BJ (cell line): ENCODE measurements at regions not wholly inside any gene's neighbourhood (a gene's known extent, or its start where the extent isn't known, plus 50 kb on each side); places are given as distances from the start of the nearest gene placed in this dataset.

ENCODE experiments used
- CTCF ChIA-PET: fragments of 350-600 bp; formaldehyde crosslinking; extraction: SDS; loops from one replicate; lab custom pipeline; 2021; ENCODE audit warnings: antibody characterized with exemption, inconsistent platforms; lab: Yijun Ruan, JAX
- POLR2A ChIA-PET: fragments of 300-600 bp; sonication (Branson Sonifier 250); formaldehyde crosslinking; extraction: SDS; loops from one replicate; lab custom pipeline; 2021; ENCODE audit warnings: antibody characterized with exemption; lab: Charles Lee
- DNase-seq: peaks from one replicate; pipeline ENCODE4 v3.0.0-alpha.2; 2011; ENCODE audit warnings: low read depth
- H3K27me3 ChIP-seq: 2 replicates; pipeline ENCODE4 v1.6.0; 2011; ENCODE audit warnings: low read length; ENCODE audit not compliant: control insufficient read depth, insufficient read depth
- H3K36me3 ChIP-seq: 2 replicates; pipeline ENCODE4 v1.5.1; 2011; ENCODE audit warnings: low read length; ENCODE audit not compliant: control insufficient read depth, insufficient read depth
- H3K4me3 ChIP-seq: 2 replicates; pipeline ENCODE4 v1.5.1; 2011; ENCODE audit warnings: low read depth, mild to moderate bottlenecking, control low read depth, low read length
- TF ChIP-seq, protein P1 (sequence below): IDR thresholded peaks from 2 replicates; pipeline ENCODE4 v1.5.1; 2011; ENCODE audit warnings: low read depth, mild to moderate bottlenecking, control low read depth, inconsistent platforms, low read length, moderate library complexity; ENCODE audit not compliant: insufficient read depth

DNA sequence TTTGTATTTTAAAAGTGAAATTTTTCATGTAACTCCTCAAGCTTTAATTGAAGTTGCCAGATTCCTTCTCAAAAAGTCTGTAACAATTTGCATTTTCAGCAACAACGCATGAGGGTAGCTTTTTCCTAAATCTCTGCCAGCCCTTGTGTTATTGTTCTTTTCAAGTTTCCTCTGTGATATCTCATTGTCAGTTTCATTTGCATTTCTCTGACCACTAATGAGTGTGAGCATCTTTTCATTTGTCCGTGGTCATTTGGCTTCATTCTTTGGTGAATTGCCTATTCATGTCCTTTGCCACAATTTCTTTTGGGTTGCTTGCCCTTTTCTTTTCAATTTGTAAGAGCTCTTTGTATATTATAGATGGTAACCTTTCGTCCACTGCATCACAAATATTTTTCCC lies 68.0 kb upstream of the NKD1 start:
- TF ChIP-seq, protein P1, sequence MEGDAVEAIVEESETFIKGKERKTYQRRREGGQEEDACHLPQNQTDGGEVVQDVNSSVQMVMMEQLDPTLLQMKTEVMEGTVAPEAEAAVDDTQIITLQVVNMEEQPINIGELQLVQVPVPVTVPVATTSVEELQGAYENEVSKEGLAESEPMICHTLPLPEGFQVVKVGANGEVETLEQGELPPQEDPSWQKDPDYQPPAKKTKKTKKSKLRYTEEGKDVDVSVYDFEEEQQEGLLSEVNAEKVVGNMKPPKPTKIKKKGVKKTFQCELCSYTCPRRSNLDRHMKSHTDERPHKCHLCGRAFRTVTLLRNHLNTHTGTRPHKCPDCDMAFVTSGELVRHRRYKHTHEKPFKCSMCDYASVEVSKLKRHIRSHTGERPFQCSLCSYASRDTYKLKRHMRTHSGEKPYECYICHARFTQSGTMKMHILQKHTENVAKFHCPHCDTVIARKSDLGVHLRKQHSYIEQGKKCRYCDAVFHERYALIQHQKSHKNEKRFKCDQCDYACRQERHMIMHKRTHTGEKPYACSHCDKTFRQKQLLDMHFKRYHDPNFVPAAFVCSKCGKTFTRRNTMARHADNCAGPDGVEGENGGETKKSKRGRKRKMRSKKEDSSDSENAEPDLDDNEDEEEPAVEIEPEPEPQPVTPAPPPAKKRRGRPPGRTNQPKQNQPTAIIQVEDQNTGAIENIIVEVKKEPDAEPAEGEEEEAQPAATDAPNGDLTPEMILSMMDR: no peak
- Histone ChIP-seq H3K27me3 (no peaks in the 10 kb centered on the region), H3K36me3 (no peaks in the 10 kb centered on the region), H3K4me3 (no peak overlapping the region)
- ChIA-PET CTCF (no interaction called here), POLR2A (no interaction called here)
- DNase-seq: no peak

DNA sequence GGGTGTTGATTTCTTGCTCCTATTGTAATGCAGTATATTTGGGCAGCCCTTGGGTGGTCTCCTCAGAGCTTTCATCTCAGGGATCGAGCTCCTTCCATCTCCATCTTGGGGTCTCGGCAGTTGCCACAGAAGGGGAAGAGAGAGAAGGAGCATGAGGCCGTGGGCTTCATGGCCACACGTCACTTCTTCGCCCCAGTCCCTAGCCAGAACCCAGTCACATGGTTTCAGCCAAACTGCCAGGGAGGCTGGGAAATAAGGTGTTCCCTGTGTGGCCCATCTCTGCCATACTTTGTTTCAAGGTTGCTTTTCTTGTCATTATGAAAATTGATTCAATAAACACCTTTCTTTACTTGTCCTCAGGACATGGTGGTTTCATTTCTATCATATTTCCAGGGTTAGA lies 68.4 kb upstream of the NKD1 start:
- Histone ChIP-seq H3K27me3 (no peaks in the 10 kb centered on the region), H3K4me3 (no peak overlapping the region), H3K36me3 (no peaks in the 10 kb centered on the region)
- POLR2A ChIA-PET: no interaction called here
- TF ChIP-seq, protein P1: no peak
- DNase-seq: no peak
- CTCF ChIA-PET: no interaction called here

DNA sequence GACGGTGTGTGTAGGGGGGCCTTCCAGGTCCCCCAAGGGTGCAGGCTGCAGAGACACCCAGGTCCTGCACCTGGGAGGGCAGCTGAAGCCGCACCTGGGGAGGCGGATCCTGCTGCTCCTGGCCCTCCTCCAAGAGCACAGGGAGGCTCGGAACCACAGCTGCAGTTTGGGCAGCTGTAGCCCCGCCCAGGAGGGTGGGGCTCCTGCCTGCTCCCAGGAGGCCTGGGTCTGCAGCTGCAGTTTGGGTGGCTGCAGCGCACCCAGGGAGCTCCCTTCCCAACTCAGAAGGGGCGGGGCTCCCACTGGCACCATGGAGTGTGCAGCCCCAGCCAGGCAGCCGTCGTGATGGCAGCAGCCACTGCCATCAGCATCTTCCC lies 69.4 kb upstream of the NKD1 start:
- DNase-seq: no peak
- ChIA-PET POLR2A (no interaction called here), CTCF (no interaction called here)
- no peaks in the 10 kb centered on the region for H3K36me3 ChIP-seq
- TF ChIP-seq, protein P1: no peak
- no peak overlapping the region for H3K4me3 ChIP-seq
- H3K27me3 ChIP-seq: no peaks in the 10 kb centered on the region

DNA sequence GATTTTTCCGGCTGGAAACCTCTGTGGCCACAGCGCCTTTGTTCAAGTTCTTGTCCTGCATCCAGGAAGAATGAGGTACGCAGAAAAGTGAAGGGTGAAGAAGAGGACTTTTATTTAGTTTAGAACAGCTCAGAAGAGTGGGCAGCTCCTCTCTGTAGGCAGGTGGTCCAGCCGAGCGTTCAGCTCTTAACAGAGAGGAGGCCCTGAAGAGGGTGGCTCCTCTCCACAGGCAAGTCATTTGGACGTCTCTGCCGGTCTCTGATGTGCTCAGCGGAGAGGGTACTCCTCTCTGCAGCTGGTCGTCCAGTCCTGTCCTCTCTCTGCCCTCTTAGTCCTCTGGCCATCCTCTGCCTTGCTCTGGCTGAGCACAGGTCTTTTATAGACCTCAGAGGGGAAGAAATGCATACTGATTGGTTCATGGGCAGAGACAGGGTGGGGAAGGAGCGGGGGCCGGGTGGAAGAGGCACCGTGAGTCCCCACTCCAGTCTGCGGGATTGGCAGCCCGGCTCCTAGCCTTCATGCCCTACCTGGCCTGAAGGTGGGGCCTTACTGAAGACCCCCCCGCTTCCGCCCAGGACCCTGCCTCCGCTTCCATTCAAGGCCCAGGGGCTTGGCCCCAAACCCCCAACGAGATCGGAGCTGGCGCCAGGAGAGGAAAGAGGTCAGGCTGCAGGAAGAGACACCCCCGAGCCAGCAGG lies 70.0 kb upstream of the NKD1 start:
- TF ChIP-seq, protein P1: no peak
- Histone ChIP-seq H3K4me3 (no peak overlapping the region), H3K27me3 (no peaks in the 10 kb centered on the region), H3K36me3 (no peaks in the 10 kb centered on the region)
- POLR2A ChIA-PET: no interaction called here
- DNase-seq: no peak
- CTCF ChIA-PET: no interaction called here

DNA sequence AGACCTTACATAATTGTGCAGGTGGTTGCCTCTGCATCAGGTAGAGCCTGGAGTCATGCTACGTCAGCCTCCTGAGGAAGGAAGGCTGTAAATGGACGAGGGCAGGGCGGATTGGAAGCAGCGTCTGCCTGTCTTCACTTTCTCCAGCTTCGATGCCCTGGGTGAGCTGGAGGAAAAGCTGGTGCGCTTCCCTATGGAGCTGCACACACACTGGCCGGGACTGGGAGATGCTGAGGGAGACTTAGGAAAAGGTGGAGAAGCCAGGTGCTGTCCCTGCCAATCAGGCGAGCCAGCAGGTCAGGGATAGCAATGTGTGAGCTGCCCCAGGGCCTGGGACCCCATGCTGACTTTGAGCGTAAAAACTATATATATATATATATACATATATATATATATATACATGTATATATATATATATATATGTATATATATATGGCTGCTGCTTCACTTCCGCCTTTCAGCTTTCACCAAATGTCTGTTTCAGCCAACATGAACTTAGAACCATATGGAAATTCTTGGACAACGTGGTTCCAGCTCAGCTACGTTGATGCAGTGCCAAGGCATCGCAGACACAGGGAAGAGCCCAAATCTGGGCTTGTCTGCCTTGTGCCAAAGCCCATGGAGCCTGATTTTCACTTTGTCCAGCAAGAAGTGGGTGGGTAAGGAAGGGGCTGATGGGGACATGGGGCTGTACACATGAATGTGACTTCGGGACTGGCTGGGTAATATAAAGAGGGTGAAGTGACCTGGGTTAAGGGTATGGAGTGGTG lies 71.5 kb upstream of the NKD1 start:
- H3K36me3 ChIP-seq: no peaks in the 10 kb centered on the region
- POLR2A ChIA-PET: no interaction called here
- CTCF ChIA-PET: no interaction called here
- no peak for DNase-seq
- no peak overlapping the region for H3K4me3 ChIP-seq
- TF ChIP-seq, protein P1: no peak
- no peaks in the 10 kb centered on the region; the same call in 1 of the 2 replicates for H3K27me3 ChIP-seq
